OCI-M2 (cell line): ENCODE measurements at regions not wholly inside any gene's neighbourhood (a gene's known extent, or its start where the extent isn't known, plus 50 kb on each side); places are given as distances from the start of the nearest gene placed in this dataset.

Source experiments
- DNase-seq: peaks from one replicate; lab custom pipeline; 2025; ENCODE audit not compliant: unreplicated experiment; lab: John Stamatoyannopoulos, UW

DNA sequence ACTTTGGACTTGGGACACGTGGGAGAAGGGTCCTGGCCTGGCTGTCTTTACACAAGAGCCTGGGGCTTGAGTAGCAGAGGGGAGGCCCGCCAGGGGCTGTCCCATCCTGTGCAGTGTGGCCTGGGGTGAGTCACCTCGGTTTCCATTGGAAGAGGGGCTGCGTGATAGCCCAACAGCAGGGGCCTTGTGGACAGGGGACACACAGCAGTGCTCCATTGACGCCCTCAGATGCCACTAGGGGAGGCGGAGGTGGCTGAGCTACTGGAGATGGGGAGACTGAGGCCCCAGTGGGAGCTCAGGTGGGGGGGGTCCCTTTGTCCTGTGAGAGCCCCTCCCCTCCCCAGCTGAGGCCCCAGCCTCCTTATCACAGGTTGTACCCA is 50.0 kb upstream of the RNU6ATAC start:
- DNase-seq: no peak

DNA sequence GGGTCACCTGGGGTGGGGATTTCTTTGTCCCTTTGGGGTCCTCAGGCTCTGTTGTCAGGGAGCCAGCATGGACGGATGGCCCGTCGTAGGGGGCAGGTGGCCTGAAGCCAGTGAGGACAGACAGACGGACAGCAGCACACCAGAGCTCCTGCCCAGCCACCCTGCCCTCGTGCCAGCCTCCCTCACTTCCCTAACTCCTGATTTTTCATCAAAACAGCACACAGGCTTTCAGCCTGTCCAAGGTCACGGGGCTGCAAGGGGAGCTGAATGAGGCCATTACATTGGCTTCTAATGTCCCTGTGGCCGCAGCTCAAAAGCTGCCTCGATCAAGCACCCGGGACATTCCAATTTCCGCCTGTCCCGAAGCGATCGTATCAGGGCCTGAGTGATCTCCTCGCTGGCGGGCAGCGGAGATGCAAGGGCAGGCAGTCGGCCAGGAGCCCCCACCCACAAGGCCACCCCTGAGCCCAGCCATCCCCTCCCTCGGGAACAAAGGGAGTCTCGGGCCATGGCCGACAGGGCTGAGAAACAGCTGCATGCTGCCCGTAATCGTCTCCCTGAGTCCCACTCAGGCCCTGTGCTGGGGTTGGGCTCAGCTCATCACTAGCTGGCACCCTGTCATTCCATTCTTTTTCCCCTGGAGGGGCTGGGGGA is 50.5 kb upstream of the RNU6ATAC start:
- DNase-seq: no peak

DNA sequence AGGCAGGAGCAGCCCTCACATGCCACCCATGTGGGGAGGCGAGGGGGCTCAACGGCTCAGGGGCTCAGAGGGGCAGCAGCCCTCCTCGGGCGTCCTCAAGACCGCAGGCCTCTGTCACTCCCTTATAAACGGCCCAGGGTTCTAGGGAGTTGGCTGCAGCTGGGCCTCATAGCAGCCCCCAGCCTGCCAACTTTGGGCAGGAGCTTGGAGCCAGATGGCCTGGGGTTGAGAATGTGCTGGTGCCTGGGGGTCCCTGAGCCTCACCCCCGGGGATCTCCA is 51.0 kb upstream of the RNU6ATAC start:
- DNase-seq: no peak

DNA sequence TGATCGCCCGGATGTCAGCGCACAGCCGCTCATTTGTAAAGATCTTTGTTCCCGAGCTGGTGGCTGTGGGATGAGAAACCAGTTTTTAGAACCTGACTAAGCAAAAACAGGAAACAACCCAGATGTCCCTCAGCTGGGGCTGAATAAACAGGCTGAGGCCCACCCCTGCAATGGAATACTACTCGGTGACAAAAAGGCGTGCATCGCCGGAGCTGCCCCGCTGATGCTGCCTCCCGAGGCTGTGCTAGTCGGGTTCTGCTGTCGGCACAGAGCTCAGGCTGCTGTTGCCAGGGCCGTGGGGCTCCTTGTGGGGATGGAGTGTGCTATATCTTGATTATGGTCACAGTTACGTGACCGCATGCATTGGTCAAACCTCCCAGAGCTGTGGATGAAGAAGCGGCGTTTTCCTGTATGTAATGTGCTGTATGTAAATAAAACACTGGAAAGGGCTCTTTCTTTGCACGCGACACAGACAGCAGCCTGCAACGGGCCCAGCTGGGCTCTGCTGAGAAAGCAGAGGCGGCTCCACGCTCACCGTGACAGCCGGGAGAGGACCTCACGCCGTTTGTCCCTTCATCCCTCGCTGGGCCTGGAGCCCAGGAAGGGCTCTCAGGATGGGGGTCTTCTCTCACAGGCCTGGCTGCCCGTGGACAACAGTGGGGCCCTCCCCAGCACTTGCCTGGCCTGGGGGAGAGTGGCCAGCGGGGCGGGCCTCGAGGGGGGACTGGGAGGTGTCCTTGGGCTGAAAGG is 51.5 kb upstream of the RNU6ATAC start:
- no peak for DNase-seq

DNA sequence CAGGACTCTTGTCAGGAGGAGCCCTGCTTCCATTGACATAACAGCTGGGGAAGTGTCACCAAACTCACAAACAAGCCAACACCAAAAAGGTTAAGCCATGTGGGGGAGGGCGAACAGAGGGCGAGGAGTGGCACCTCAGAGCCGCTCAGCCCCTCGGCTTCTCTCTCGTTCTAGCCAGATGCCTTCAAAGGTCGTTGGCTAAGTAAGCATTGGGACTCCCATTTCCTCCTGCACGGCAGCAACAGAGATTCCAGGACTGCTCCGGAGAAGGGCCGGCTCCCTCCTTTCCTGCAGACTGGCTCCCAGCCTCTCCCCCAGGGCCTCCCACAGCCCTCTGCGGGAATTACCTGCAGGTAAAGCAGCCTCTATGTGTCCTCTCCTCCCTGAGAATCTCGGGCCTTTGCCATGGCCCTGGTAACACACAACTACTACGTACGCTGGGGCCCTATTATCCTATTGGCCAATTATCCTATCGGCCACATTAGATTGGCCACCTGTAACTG is 52.1 kb upstream of the RNU6ATAC start:
- DNase-seq: no peak

DNA sequence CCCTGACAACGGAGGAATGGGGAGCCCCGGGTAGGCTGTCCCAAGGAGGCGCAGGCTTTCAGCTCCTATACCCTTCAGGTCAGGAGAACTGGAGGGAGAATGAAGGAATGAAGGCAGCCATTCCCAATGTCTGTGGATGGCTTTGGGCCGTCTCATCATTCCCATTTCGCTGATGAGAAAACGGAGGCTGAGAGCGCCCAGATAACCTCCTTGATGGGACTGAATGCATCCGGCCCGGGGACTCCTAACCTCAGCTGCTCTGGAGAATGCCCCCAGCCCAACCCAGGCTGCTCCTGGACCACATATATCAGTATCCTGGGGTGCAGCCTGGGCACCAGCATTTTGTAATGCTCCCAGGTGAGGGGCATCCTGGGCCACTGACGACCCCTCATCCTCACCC is 52.6 kb upstream of the RNU6ATAC start:
- DNase-seq: no peak

DNA sequence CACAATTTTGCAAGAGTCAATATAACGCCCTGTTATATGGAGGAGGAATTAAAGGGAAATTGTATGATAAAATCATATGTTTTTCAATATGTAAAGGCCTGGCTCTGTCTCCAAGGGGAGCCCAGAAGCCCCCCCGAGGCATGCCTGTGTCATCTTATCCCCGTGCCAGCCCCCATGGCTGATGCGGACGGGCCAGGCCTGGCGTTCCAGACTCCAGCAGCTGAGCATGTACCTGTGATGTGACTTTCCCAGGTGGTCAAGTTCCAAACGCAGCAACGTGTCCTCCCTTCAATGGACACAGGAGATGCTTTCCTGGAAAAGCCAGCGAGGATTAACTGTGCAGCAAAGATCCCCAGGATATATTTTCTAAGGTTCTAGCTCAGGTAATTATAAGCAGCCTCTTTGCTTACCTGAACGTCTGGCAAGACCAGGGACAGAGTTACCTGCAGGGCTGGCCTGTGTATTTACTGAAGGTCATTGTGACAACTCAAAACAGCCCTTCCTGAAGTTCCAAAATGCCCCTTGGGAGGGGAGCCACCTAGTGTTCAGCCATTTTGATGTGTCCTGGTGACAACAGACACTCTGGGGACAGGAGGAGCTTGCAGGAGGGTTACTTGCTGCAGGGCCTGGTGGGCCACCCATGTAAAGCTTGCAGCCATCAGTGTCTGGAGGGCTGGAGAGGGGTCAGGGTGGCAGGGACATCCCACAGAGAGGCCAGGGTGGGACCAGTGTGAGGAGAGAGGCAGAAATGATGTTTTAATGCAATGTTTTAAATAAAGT is 53.3 kb upstream of the RNU6ATAC start:
- DNase-seq: no peak

- no peak for DNase-seq
Measured at GRCh38 chr9:134218230-134218629, 53.9 kb upstream of the RNU6ATAC start.

DNA sequence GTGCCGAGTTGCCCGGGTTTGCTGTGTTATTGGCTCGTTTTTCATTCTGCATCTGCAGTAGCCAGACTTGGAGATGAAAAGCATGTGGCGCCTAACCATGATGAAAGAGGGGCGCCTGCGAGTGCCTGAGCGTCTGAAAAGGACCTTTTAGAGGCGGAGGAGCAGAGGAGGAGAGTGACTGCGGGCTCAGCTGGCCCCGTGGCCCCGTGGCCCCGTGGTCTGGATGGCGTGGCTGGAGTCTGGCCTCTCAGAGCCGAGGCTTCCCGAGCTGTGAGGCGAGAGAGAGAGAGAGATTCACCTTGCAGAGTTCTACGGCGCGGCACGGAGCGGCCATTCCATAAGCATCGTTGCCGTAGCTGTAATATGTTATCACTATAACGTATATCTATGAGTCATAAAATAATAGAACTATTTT is 55.3 kb upstream of the RNU6ATAC start:
- DNase-seq: no peak

DNA sequence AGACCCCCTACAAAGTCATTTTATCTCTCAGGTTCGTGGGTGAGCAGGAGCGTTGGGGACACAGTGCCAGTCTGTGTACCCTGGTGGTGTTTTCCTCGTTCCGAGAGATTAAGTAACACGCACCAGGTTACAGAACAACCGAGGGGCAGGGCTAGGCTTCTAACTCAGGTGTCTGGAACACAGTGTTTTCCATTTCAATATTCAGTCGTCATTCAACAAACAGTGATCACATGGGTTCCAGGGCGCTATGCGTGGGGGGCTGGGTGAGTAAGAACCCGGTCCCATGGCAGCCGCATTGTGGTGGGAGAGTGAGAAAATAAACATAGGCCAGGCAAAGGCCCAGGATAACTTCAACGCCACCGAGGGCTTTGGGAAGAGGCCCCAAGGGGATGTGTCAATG is 55.9 kb upstream of the RNU6ATAC start:
- no peak for DNase-seq

DNA sequence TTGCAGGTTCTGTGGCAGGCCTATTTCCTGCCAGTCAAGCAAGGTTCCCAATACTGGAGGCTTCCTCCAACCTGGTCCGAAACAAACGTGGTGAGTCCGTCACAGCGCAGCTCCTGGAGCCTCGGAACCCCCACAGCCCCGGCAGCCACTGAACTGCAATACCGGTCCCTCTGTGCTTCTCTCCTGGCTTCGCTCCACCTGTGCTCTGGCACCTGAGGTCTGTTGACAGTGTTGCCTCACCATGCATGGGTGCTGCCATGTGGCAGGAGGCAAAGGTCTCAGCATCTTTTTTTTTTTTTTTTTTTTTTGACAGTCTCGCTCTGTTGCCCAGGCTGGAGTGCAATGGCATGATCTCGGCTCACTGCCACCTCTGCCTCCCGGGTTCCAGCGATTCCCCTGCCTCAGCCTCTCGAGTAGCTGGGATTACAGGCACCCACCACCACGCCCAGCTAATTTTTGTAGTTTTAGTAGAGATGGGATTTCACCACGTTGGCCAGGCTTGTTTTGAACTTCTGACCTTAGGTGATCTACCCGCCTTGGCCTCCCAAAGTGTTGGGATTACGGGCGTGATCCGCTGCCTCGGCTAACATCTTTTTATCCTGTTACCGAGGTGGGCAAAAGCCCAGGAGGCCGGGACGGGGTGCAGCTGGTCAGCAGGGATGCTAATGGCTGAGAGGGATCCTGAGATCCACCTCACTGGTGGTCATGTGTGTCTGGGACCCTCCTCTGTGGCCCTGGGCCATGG is 57.1 kb upstream of the RNU6ATAC start:
- no peak for DNase-seq

DNA sequence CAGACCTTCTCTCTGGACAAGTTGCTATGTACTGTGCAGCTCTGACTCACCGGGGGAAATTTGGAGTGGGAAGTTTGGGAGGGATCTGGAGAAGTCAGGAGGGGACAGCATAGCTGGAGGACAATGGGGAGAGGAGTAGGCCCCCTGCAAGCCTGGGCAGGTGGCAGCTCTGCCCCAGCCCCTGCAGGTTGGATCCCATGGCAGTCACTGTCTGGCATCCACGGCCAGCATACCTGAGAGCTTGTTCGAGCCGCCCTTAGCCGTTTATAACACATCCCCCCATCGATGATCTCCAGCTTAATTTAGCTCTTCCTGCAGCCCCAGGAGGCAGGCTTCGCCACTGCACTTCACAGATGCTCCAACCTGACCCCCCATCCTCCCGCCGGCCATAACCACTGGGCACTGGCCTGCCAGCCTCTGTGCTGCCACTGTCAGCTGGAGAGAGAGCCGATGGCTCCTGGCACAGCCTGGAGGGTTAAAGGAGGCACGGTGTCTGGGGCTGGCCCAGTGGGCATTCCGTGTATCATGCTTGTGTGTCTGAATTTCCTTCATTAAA is 57.7 kb upstream of the RNU6ATAC start:
- DNase-seq: no peak

DNA sequence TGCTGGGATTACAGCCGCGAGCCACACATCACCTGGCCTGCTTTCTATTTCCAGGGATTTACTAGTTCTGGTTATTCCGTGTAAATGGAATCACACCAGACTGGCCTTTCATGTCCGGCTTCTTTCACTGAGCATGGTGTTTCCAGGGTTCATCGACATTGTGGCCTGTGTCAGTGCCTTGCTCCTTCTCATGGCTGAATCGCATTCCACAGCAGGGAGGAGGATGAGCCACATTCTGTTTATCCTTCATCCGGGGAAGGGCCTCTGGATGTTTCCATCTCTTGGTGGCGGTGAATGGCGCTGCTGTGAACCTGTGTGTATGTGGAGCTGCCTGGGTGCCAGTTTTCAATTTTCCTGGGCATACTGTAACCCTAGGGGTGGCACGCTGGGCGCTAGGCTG is 58.7 kb upstream of the RNU6ATAC start:
- no peak for DNase-seq

DNA sequence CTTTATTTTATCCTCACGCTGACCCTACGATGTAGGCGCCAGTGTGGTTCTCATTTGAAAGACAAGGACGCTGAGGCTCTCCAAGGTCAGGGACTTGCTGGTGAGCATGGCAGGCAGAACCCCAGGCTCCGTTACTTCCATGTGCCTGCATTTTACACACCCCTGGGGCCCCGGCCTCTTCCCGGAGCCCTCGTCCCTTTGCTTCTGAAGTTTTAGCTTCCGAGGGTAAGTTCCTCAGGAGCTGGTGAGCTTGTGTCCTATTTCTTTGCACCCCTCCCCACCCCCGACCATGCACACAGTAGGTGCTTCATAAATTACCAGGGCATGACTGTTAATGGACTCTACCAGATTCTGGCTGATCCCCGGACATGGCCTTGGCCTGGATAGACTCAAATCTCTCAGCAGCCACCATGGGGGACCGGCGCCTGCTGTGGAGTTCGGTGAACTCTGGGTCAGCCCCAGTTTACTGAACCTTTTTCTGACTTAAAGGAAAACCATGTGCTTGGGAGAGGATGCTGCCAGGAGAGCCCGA is 59.3 kb upstream of the RNU6ATAC start:
- DNase-seq: no peak

- no peak for DNase-seq
Measured at GRCh38 chr9:134224127-134224526, 59.8 kb upstream of the RNU6ATAC start.

- no peak for DNase-seq
Measured at GRCh38 chr9:134224567-134225093, 60.3 kb upstream of the RNU6ATAC start.

GRCh38 chr9:134225186-134225585 is 60.8 kb upstream of the RNU6ATAC start:
- no peak for DNase-seq

DNA sequence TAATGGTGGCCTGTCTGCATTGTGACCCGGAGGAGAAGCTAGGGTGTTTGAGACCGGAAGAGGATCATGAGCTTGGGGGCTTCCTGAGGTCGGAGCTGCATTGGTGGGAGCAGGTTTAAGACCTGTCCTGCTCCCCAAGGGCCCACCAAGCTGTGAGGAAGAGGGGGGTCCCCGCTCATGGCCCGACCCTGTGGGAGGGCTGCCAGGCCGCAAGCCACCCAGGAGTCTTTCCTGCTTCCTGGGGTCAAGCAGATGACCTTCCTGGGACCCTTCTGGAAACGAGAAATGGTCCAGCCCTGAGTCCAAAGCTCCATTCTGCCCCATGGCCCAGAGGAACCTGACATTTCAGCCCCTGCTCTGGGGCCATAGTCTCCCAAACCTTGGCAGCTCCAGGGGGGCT is 61.5 kb upstream of the RNU6ATAC start:
- DNase-seq: no peak

DNA sequence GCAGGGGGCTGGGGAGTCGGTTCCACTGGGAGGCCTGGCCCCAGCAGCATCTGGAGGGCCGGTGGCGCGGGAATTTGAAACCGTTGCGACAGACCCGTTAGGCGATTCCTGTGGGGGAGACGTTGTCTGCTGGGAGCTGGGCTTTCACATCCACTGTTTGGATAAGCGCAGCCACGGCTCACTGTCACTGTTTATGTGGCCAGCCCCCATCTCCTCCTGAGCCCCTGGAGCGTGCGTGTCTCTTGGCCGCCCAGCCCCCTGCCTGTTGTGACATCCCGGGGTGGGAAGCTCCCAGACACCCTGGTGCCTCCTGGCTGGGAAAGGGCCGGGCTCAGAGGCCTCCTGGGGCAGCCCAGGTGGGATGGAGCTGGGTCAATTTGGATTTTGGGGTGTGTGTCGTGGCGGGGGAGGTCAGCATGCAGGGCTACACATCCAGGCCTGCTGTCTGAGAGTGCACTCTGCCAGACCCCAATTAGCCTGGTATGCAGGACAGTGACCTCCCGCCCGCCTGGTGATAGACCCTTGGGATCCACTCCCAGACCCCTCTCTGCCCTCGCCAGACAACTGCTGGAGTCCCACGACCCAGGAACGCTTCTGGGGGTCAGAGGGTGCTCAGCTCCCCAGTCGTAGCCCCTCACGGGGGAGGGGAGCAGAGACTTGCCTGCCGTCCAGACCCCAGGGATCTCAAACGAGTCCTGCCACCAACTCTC is 62.0 kb upstream of the RNU6ATAC start:
- no peak for DNase-seq
